ENCODE measurements at regions not wholly inside any gene's neighbourhood (a gene's known extent, or its start where the extent isn't known, plus 50 kb on each side); places are given as distances from the start of the nearest gene placed in this dataset.

- FAIRE-seq, result no peak
- TF ChIP-seq POU2F2 (IDR thresholded peaks at IDR 0.05; ENCODE audit: low read depth, low read length) (no peak), POLR2AphosphoS5 (IDR thresholded peaks at IDR 0.05; ENCODE audit: low read depth, low read length) (no peak), POLR2A (IDR thresholded peaks at IDR 0.05; ENCODE audit: low read depth, low read length) (no peak), PAX5 (IDR thresholded peaks at IDR 0.05; ENCODE audit: insufficient read depth, low read length, severe bottlenecking) (no peak), TAF1 (IDR thresholded peaks at IDR 0.05; ENCODE audit: low read depth, low read length) (no peak), SPI1 (IDR thresholded peaks at IDR 0.05; ENCODE audit: low read depth, low read length) (no peak)
Measured at GRCh38 chr15:46331546-46331945, 696.7 kb downstream of the SQOR start.

GRCh38 chr15:46343196-46343935 is 708.5 kb downstream of the SQOR start:
- TF ChIP-seq PAX5 (IDR thresholded peaks at IDR 0.05; ENCODE audit: insufficient read depth, low read length, severe bottlenecking) (no peak), TAF1 (IDR thresholded peaks at IDR 0.05; ENCODE audit: low read depth, low read length) (no peak), POU2F2 (IDR thresholded peaks at IDR 0.05; ENCODE audit: low read depth, low read length) (no peak), SPI1 (IDR thresholded peaks at IDR 0.05; ENCODE audit: low read depth, low read length) (no peak), POLR2AphosphoS5 (IDR thresholded peaks at IDR 0.05; ENCODE audit: low read depth, low read length) (no peak)
- no peak for DNase-seq (ENCODE audit: insufficient read length, low spot score)
- no peak for FAIRE-seq

More at GRCh38 chr15:46331546-46331945, 696.7 kb downstream of the SQOR start:
- DNase-seq (ENCODE audit: insufficient read length, low spot score), result no peak

- no peak for DNase-seq (ENCODE audit: insufficient read length, low spot score)
- no peak for TF ChIP-seq TAF1 (IDR thresholded peaks at IDR 0.05; ENCODE audit: low read depth, low read length)
- no peak for FAIRE-seq
Measured at GRCh38 chr15:46344115-46344724, 709.4 kb downstream of the SQOR start.

- FAIRE-seq (no peak), DNase-seq (ENCODE audit: insufficient read length, low spot score) (no peak)
- TF ChIP-seq POLR2A (IDR thresholded peaks at IDR 0.05; ENCODE audit: low read depth, low read length) (no peak), TAF1 (IDR thresholded peaks at IDR 0.05; ENCODE audit: low read depth, low read length) (no peak), POU2F2 (IDR thresholded peaks at IDR 0.05; ENCODE audit: low read depth, low read length) (no peak), PAX5 (IDR thresholded peaks at IDR 0.05; ENCODE audit: insufficient read depth, low read length, severe bottlenecking) (no peak), SPI1 (IDR thresholded peaks at IDR 0.05; ENCODE audit: low read depth, low read length) (no peak), POLR2AphosphoS5 (IDR thresholded peaks at IDR 0.05; ENCODE audit: low read depth, low read length) (no peak)
Measured at GRCh38 chr15:46344915-46345314, 710.1 kb downstream of the SQOR start.

- DNase-seq (ENCODE audit: insufficient read length, low spot score), result no peak
- TF ChIP-seq SPI1 (IDR thresholded peaks at IDR 0.05; ENCODE audit: low read depth, low read length), result no peak
Measured at GRCh38 chr15:46354443-46354842, 719.6 kb downstream of the SQOR start.

GRCh38 chr15:46365572-46365971 is 730.7 kb downstream of the SQOR start:
- FAIRE-seq (no peak), DNase-seq (ENCODE audit: insufficient read length, low spot score) (no peak)
- TF ChIP-seq SPI1 (IDR thresholded peaks at IDR 0.05; ENCODE audit: low read depth, low read length), result no peak
- TF ChIP-seq TAF1 (IDR thresholded peaks at IDR 0.05; ENCODE audit: low read depth, low read length), result no peak
- TF ChIP-seq PAX5 (IDR thresholded peaks at IDR 0.05; ENCODE audit: insufficient read depth, low read length, severe bottlenecking), result no peak
- no peak for TF ChIP-seq POLR2A (IDR thresholded peaks at IDR 0.05; ENCODE audit: low read depth, low read length)
- TF ChIP-seq POLR2AphosphoS5 (IDR thresholded peaks at IDR 0.05; ENCODE audit: low read depth, low read length), result no peak
- TF ChIP-seq POU2F2 (IDR thresholded peaks at IDR 0.05; ENCODE audit: low read depth, low read length), result no peak

More at GRCh38 chr15:46354443-46354842, 719.6 kb downstream of the SQOR start:
- no peak for FAIRE-seq

GRCh38 chr15:46366360-46367007 is 731.7 kb downstream of the SQOR start:
- TF ChIP-seq POLR2A (IDR thresholded peaks at IDR 0.05; ENCODE audit: low read depth, low read length), result no peak
- TF ChIP-seq POLR2AphosphoS5 (IDR thresholded peaks at IDR 0.05; ENCODE audit: low read depth, low read length), result no peak
- TF ChIP-seq SPI1 (IDR thresholded peaks at IDR 0.05; ENCODE audit: low read depth, low read length), result no peak
- no peak for TF ChIP-seq POU2F2 (IDR thresholded peaks at IDR 0.05; ENCODE audit: low read depth, low read length)
- no peak for TF ChIP-seq TAF1 (IDR thresholded peaks at IDR 0.05; ENCODE audit: low read depth, low read length)
- no peak for TF ChIP-seq PAX5 (IDR thresholded peaks at IDR 0.05; ENCODE audit: insufficient read depth, low read length, severe bottlenecking)
- FAIRE-seq (no peak), DNase-seq (ENCODE audit: insufficient read length, low spot score) (no peak)

GRCh38 chr15:46383978-46384377 is 749.1 kb downstream of the SQOR start:
- DNase-seq (ENCODE audit: insufficient read length, low spot score) (no peak), FAIRE-seq (no peak)
- no peak for TF ChIP-seq POLR2AphosphoS5 (IDR thresholded peaks at IDR 0.05; ENCODE audit: low read depth, low read length)
- TF ChIP-seq POU2F2 (IDR thresholded peaks at IDR 0.05; ENCODE audit: low read depth, low read length), result no peak
- TF ChIP-seq PAX5 (IDR thresholded peaks at IDR 0.05; ENCODE audit: insufficient read depth, low read length, severe bottlenecking), result no peak
- no peak for TF ChIP-seq SPI1 (IDR thresholded peaks at IDR 0.05; ENCODE audit: low read depth, low read length)
- no peak for TF ChIP-seq POLR2A (IDR thresholded peaks at IDR 0.05; ENCODE audit: low read depth, low read length)
- no peak for TF ChIP-seq TAF1 (IDR thresholded peaks at IDR 0.05; ENCODE audit: low read depth, low read length)

GRCh38 chr15:46386356-46386755 is 751.5 kb downstream of the SQOR start:
- FAIRE-seq, result no peak
- TF ChIP-seq POLR2A (IDR thresholded peaks at IDR 0.05; ENCODE audit: low read depth, low read length) (no peak), TAF1 (IDR thresholded peaks at IDR 0.05; ENCODE audit: low read depth, low read length) (no peak), PAX5 (IDR thresholded peaks at IDR 0.05; ENCODE audit: insufficient read depth, low read length, severe bottlenecking) (no peak), SPI1 (IDR thresholded peaks at IDR 0.05; ENCODE audit: low read depth, low read length) (no peak), POLR2AphosphoS5 (IDR thresholded peaks at IDR 0.05; ENCODE audit: low read depth, low read length) (no peak), POU2F2 (IDR thresholded peaks at IDR 0.05; ENCODE audit: low read depth, low read length) (no peak)
- no peak for DNase-seq (ENCODE audit: insufficient read length, low spot score)
